BJ (cell line): ENCODE measurements at regions not wholly inside any gene's neighbourhood (a gene's known extent, or its start where the extent isn't known, plus 50 kb on each side); places are given as distances from the start of the nearest gene placed in this dataset.

Source experiments
- CTCF ChIA-PET: fragments of 350-600 bp; formaldehyde crosslinking; extraction: SDS; loops from one replicate; lab custom pipeline; 2021; ENCODE audit warnings: antibody characterized with exemption, inconsistent platforms; lab: Yijun Ruan, JAX
- POLR2A ChIA-PET: fragments of 300-600 bp; sonication (Branson Sonifier 250); formaldehyde crosslinking; extraction: SDS; loops from one replicate; lab custom pipeline; 2021; ENCODE audit warnings: antibody characterized with exemption; lab: Charles Lee
- DNase-seq: peaks from one replicate; pipeline ENCODE4 v3.0.0-alpha.2; 2011; ENCODE audit warnings: low read depth
- H3K27me3 ChIP-seq: 2 replicates; pipeline ENCODE4 v1.6.0; 2011; ENCODE audit warnings: low read length; ENCODE audit not compliant: control insufficient read depth, insufficient read depth
- H3K36me3 ChIP-seq: 2 replicates; pipeline ENCODE4 v1.5.1; 2011; ENCODE audit warnings: low read length; ENCODE audit not compliant: control insufficient read depth, insufficient read depth
- H3K4me3 ChIP-seq: 2 replicates; pipeline ENCODE4 v1.5.1; 2011; ENCODE audit warnings: low read depth, mild to moderate bottlenecking, control low read depth, low read length
- TF ChIP-seq, protein P1 (sequence below): IDR thresholded peaks from 2 replicates; pipeline ENCODE4 v1.5.1; 2011; ENCODE audit warnings: low read depth, mild to moderate bottlenecking, control low read depth, inconsistent platforms, low read length, moderate library complexity; ENCODE audit not compliant: insufficient read depth

GRCh38 chr6:19299129-19299528, 538.0 kb upstream of the ID4 start:
- TF ChIP-seq, protein P1, sequence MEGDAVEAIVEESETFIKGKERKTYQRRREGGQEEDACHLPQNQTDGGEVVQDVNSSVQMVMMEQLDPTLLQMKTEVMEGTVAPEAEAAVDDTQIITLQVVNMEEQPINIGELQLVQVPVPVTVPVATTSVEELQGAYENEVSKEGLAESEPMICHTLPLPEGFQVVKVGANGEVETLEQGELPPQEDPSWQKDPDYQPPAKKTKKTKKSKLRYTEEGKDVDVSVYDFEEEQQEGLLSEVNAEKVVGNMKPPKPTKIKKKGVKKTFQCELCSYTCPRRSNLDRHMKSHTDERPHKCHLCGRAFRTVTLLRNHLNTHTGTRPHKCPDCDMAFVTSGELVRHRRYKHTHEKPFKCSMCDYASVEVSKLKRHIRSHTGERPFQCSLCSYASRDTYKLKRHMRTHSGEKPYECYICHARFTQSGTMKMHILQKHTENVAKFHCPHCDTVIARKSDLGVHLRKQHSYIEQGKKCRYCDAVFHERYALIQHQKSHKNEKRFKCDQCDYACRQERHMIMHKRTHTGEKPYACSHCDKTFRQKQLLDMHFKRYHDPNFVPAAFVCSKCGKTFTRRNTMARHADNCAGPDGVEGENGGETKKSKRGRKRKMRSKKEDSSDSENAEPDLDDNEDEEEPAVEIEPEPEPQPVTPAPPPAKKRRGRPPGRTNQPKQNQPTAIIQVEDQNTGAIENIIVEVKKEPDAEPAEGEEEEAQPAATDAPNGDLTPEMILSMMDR = no peak
- ChIA-PET CTCF (no interaction called here), POLR2A (no interaction called here)
- no peaks in the 10 kb centered on the region for H3K36me3 ChIP-seq
- H3K4me3 ChIP-seq = no peak overlapping the region
- DNase-seq = no peak
- H3K27me3 ChIP-seq = no peaks in the 10 kb centered on the region

DNA sequence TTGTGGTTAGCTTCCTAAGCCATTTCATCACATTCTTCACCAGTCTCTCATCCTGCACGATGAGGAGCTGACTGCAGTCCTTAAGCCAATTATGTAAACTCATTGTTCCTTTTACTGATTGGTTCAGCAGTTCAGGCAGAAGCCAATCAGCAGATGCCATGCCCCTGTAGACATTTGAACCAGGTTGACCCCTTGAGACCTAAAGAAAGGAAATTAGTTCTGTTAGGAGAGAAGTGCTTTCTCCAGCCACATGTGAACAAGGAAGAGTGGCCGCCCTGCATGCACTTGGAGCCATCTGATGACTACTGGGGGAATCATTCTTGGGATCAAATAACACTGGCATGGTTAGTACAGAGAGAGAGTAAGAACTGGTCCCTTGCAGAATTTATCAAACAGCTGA, 535.2 kb upstream of the ID4 start:
- H3K4me3 ChIP-seq = no peak overlapping the region
- H3K36me3 ChIP-seq = no peaks in the 10 kb centered on the region
- TF ChIP-seq, protein P1 = no peak
- no peak for DNase-seq
- ChIA-PET CTCF (no interaction called here), POLR2A (no interaction called here)
- H3K27me3 ChIP-seq = no peaks in the 10 kb centered on the region

GRCh38 chr6:19303383-19303782, 533.8 kb upstream of the ID4 start:
- POLR2A ChIA-PET = no interaction called here
- Histone ChIP-seq H3K27me3 (no peaks in the 10 kb centered on the region), H3K36me3 (no peaks in the 10 kb centered on the region), H3K4me3 (no peak overlapping the region)
- TF ChIP-seq, protein P1 = no peak
- DNase-seq = no peak
- CTCF ChIA-PET = no interaction called here

GRCh38 chr6:19309661-19310060, 527.5 kb upstream of the ID4 start:
- Histone ChIP-seq H3K27me3 (no peaks in the 10 kb centered on the region), H3K4me3 (no peak overlapping the region), H3K36me3 (no peaks in the 10 kb centered on the region)
- CTCF ChIA-PET = no interaction called here
- no peak for DNase-seq
- POLR2A ChIA-PET = no interaction called here
- TF ChIP-seq, protein P1 = no peak

DNA sequence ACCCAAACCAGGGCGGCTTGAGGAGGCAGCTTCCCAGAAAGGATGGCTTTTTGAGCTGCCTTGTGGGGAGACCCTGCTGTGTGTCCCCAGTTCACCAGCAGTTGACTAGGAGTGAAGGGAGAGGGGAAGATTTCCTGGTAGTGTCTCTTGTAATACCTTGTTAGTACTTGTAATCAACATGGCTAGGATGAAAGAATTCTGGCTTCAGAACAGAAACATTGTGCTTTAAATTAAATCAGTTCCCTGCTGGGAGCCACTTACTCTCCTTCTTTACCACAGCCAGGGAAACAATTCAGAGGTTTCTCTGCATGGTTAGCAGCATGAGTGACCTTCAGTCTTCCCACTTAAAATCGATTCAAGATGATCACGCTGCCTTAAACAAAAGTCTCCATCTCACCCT, 525.4 kb upstream of the ID4 start:
- Histone ChIP-seq H3K4me3 (no peak overlapping the region), H3K27me3 (no peaks in the 10 kb centered on the region), H3K36me3 (no peaks in the 10 kb centered on the region)
- POLR2A ChIA-PET = no interaction called here
- TF ChIP-seq, protein P1 = no peak
- no peak for DNase-seq
- CTCF ChIA-PET = interaction anchor here (0.6 kb wide), 1 partner anchor 501 kb away, joined by 3 read pairs; no protein-coding TSS in a partner anchor
